ENCODE measurements at regions not wholly inside any gene's neighbourhood (a gene's known extent, or its start where the extent isn't known, plus 50 kb on each side); places are given as distances from the start of the nearest gene placed in this dataset.

- no peak for TF ChIP-seq CTCF (conservative IDR thresholded peaks at IDR 0.05; ENCODE audit: low read depth, low read length)
- TF ChIP-seq EZH2 (IDR thresholded peaks at IDR 0.05; ENCODE audit: borderline replicate concordance, low read depth, low read length, poor library complexity, severe bottlenecking): no peak
- ChIA-PET POLR2A (ENCODE audit: low non-redundant PET) (no interaction called here), CTCF (no interaction called here)
- intact Hi-C loops (cut with micrococcal nuclease; ENCODE audit: unreplicated experiment): no loop called here
- Histone ChIP-seq H3K27me3 (replicated peaks; ENCODE audit: insufficient read depth, low read depth, low read length, poor library complexity) (peaks cover 72% of the 10 kb centered on the region), H3K9me3 (ENCODE audit: low read depth, low read length, poor library complexity, severe bottlenecking) (no peaks in the 10 kb centered on the region), H3K27ac (ENCODE audit: low read depth, low read length, poor library complexity, severe bottlenecking) (no peak overlapping the region), H3K36me3 (ENCODE audit: insufficient read depth, low read length, poor library complexity, severe bottlenecking) (no peaks in the 10 kb centered on the region), H3K4me3 (ENCODE audit: low read depth, low read length, poor library complexity, severe bottlenecking) (no peak overlapping the region), H3K4me1 (ENCODE audit: insufficient read depth, low read length, poor library complexity, severe bottlenecking) (no peaks in the 10 kb centered on the region)
- no peak for DNase-seq (ENCODE audit: low spot score)
- BruUV-seq (replicated peaks): no TSS peak
Observed at GRCh38 chr1:214859647-214860046, 222.9 kb upstream of the KCNK2 start.

- H3K9me3 ChIP-seq (ENCODE audit: low read depth, low read length, poor library complexity, severe bottlenecking): no peaks in the 10 kb centered on the region
- H3K4me1 ChIP-seq (ENCODE audit: insufficient read depth, low read length, poor library complexity, severe bottlenecking): no peaks in the 10 kb centered on the region
- ChIA-PET POLR2A (ENCODE audit: low non-redundant PET) (no interaction called here), CTCF (no interaction called here)
- no peak overlapping the region for H3K4me3 ChIP-seq (ENCODE audit: low read depth, low read length, poor library complexity, severe bottlenecking)
- H3K36me3 ChIP-seq (ENCODE audit: insufficient read depth, low read length, poor library complexity, severe bottlenecking): no peaks in the 10 kb centered on the region
- no TSS peak for BruUV-seq (replicated peaks)
- DNase-seq (ENCODE audit: low spot score): no peak
- H3K27me3 ChIP-seq (replicated peaks; ENCODE audit: insufficient read depth, low read depth, low read length, poor library complexity): peaks cover 69% of the 10 kb centered on the region
- TF ChIP-seq CTCF (conservative IDR thresholded peaks at IDR 0.05; ENCODE audit: low read depth, low read length) (no peak), EZH2 (IDR thresholded peaks at IDR 0.05; ENCODE audit: borderline replicate concordance, low read depth, low read length, poor library complexity, severe bottlenecking) (no peak)
- no peak overlapping the region for H3K27ac ChIP-seq (ENCODE audit: low read depth, low read length, poor library complexity, severe bottlenecking)
- intact Hi-C loops (cut with micrococcal nuclease; ENCODE audit: unreplicated experiment): no loop called here
Observed at GRCh38 chr1:214861615-214862014, 220.9 kb upstream of the KCNK2 start.

GRCh38 chr1:214862421-214862820, 220.1 kb upstream of the KCNK2 start:
- Histone ChIP-seq H3K36me3 (ENCODE audit: insufficient read depth, low read length, poor library complexity, severe bottlenecking) (no peaks in the 10 kb centered on the region), H3K9me3 (ENCODE audit: low read depth, low read length, poor library complexity, severe bottlenecking) (no peaks in the 10 kb centered on the region), H3K4me3 (ENCODE audit: low read depth, low read length, poor library complexity, severe bottlenecking) (no peak overlapping the region), H3K27ac (ENCODE audit: low read depth, low read length, poor library complexity, severe bottlenecking) (no peak overlapping the region), H3K4me1 (ENCODE audit: insufficient read depth, low read length, poor library complexity, severe bottlenecking) (no peaks in the 10 kb centered on the region), H3K27me3 (replicated peaks; ENCODE audit: insufficient read depth, low read depth, low read length, poor library complexity) (peaks cover 67% of the 10 kb centered on the region)
- no TSS peak for BruUV-seq (replicated peaks)
- ChIA-PET POLR2A (ENCODE audit: low non-redundant PET) (no interaction called here), CTCF (no interaction called here)
- intact Hi-C loops (cut with micrococcal nuclease; ENCODE audit: unreplicated experiment): no loop called here
- TF ChIP-seq EZH2 (IDR thresholded peaks at IDR 0.05; ENCODE audit: borderline replicate concordance, low read depth, low read length, poor library complexity, severe bottlenecking) (no peak), CTCF (conservative IDR thresholded peaks at IDR 0.05; ENCODE audit: low read depth, low read length) (no peak)
- no peak for DNase-seq (ENCODE audit: low spot score)
